ENCODE measurements at regions not wholly inside any gene's neighbourhood (a gene's known extent, or its start where the extent isn't known, plus 50 kb on each side); places are given as distances from the start of the nearest gene placed in this dataset.

- TF ChIP-seq YY1 (IDR thresholded peaks at IDR 0.05; ENCODE audit: insufficient read depth, insufficient read length) (no peak), SUZ12 (IDR thresholded peaks at IDR 0.05; ENCODE audit: extremely low read depth, insufficient read depth, insufficient read length) (no peak), ZNF274 (IDR thresholded peaks at IDR 0.05; ENCODE audit: low read depth, low read length) (no peak)
- Histone ChIP-seq H3K4me1 (ENCODE audit: insufficient read depth, insufficient read length) (peaks cover 3% of the 10 kb centered on the region), H3K4me3 (ENCODE audit: insufficient read length, low read depth) (no peak overlapping the region), H3K9ac (ENCODE audit: insufficient read length, low read depth) (no peak overlapping the region), H3K36me3 (ENCODE audit: insufficient read depth, insufficient read length, low read length) (no peaks in the 10 kb centered on the region), H3K27me3 (ENCODE audit: insufficient read depth, insufficient read length) (no peaks in the 10 kb centered on the region), H3K9me3 (ENCODE audit: insufficient read depth, low read length) (no peaks in the 10 kb centered on the region)
- DNase-seq (ENCODE audit: low read depth, low spot score) = no peak
These were observed 214.1 kb downstream of the BCOR start for GRCh38 chrX:39883666-39884065.

DNA sequence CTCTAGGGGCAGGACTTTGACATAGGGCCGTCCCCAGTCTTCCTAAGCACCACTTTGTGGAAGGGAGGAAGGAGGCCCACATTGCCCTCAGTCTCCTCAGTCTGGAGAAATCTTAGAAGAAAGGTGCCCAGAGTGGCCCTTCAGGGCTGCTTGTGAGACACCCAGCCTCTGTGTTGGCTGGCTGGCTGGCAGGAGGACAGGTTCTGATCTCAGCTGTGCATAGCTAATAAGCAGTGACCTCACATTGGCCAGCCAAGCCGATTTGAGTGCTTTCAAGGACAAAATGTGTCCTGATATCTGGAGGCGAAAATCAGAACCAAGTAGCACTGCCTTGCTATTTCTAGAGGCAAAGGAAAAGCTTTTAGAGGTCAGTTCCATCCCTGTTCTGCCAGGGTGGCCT lies 211.5 kb downstream of the BCOR start:
- Histone ChIP-seq H3K4me1 (ENCODE audit: insufficient read depth, insufficient read length) (no peaks in the 10 kb centered on the region), H3K4me3 (ENCODE audit: insufficient read length, low read depth) (no peak overlapping the region), H3K27me3 (ENCODE audit: insufficient read depth, insufficient read length) (no peaks in the 10 kb centered on the region), H3K9ac (ENCODE audit: insufficient read length, low read depth) (no peak overlapping the region), H3K9me3 (ENCODE audit: insufficient read depth, low read length) (no peaks in the 10 kb centered on the region), H3K36me3 (ENCODE audit: insufficient read depth, insufficient read length, low read length) (no peaks in the 10 kb centered on the region)
- DNase-seq (ENCODE audit: low read depth, low spot score) = no peak
- TF ChIP-seq SUZ12 (IDR thresholded peaks at IDR 0.05; ENCODE audit: extremely low read depth, insufficient read depth, insufficient read length) = no peak
- TF ChIP-seq YY1 (IDR thresholded peaks at IDR 0.05; ENCODE audit: insufficient read depth, insufficient read length) = no peak
- TF ChIP-seq ZNF274 (IDR thresholded peaks at IDR 0.05; ENCODE audit: low read depth, low read length) = no peak

- H3K9ac ChIP-seq (ENCODE audit: insufficient read length, low read depth) = no peak overlapping the region
- no peaks in the 10 kb centered on the region for H3K27me3 ChIP-seq (ENCODE audit: insufficient read depth, insufficient read length)
- no peaks in the 10 kb centered on the region for H3K9me3 ChIP-seq (ENCODE audit: insufficient read depth, low read length)
- no peak for DNase-seq (ENCODE audit: low read depth, low spot score)
- H3K36me3 ChIP-seq (ENCODE audit: insufficient read depth, insufficient read length, low read length) = no peaks in the 10 kb centered on the region
- H3K4me3 ChIP-seq (ENCODE audit: insufficient read length, low read depth) = no peak overlapping the region
- TF ChIP-seq ZNF274 (IDR thresholded peaks at IDR 0.05; ENCODE audit: low read depth, low read length) (no peak), YY1 (IDR thresholded peaks at IDR 0.05; ENCODE audit: insufficient read depth, insufficient read length) (no peak), SUZ12 (IDR thresholded peaks at IDR 0.05; ENCODE audit: extremely low read depth, insufficient read depth, insufficient read length) (no peak)
- H3K4me1 ChIP-seq (ENCODE audit: insufficient read depth, insufficient read length) = no peaks in the 10 kb centered on the region
These were observed 209.0 kb downstream of the BCOR start for GRCh38 chrX:39888730-39889129.

DNA sequence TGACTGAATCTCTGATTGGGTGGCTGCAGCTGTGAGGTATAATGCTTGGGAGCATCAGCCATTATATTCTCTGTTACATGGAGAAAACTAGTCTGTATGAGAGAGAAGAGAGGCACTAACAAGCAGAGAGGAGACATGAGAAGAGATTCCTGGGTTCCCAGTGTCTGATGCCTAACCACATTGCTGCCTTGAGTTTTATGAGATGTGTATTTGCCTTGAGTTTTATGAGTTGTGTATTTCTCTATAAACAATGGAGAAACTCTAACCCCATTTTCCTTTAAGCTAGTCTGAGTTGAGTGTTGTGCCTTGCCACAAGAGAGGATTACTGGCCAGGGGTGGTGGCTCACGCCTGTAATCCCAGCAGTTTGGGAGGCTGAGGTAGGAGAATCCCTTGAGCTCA lies 208.1 kb downstream of the BCOR start:
- H3K36me3 ChIP-seq (ENCODE audit: insufficient read depth, insufficient read length, low read length) = no peaks in the 10 kb centered on the region
- no peaks in the 10 kb centered on the region for H3K27me3 ChIP-seq (ENCODE audit: insufficient read depth, insufficient read length)
- no peaks in the 10 kb centered on the region for H3K9me3 ChIP-seq (ENCODE audit: insufficient read depth, low read length)
- no peak for TF ChIP-seq SUZ12 (IDR thresholded peaks at IDR 0.05; ENCODE audit: extremely low read depth, insufficient read depth, insufficient read length)
- H3K4me1 ChIP-seq (ENCODE audit: insufficient read depth, insufficient read length) = no peaks in the 10 kb centered on the region
- no peak for DNase-seq (ENCODE audit: low read depth, low spot score)
- no peak overlapping the region for H3K4me3 ChIP-seq (ENCODE audit: insufficient read length, low read depth)
- H3K9ac ChIP-seq (ENCODE audit: insufficient read length, low read depth) = no peak overlapping the region

DNA sequence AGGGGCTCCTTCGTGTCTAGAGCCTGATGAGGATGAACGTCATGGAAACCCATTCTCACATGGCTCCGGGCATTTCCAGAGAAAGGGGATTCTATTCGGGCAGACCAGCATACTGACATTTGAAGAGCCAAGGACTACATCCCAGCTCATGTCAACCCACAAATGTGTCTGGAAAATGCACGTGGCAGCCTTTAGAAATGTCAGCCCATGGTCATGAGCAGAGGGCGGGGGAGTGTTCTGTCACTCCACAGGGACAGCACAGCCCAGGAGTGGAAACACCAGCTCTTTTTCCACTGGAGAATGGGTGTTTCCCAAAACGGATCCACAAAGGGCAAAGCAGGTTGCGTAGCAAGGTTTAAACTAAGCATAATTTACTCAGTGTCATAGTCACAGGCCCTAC lies 207.0 kb downstream of the BCOR start:
- Histone ChIP-seq H3K36me3 (ENCODE audit: insufficient read depth, insufficient read length, low read length) (no peaks in the 10 kb centered on the region), H3K4me3 (ENCODE audit: insufficient read length, low read depth) (no peak overlapping the region), H3K4me1 (ENCODE audit: insufficient read depth, insufficient read length) (no peaks in the 10 kb centered on the region), H3K9me3 (ENCODE audit: insufficient read depth, low read length) (no peaks in the 10 kb centered on the region), H3K27me3 (ENCODE audit: insufficient read depth, insufficient read length) (no peaks in the 10 kb centered on the region), H3K9ac (ENCODE audit: insufficient read length, low read depth) (no peak overlapping the region)
- no peak for DNase-seq (ENCODE audit: low read depth, low spot score)
- TF ChIP-seq YY1 (IDR thresholded peaks at IDR 0.05; ENCODE audit: insufficient read depth, insufficient read length) (no peak), ZNF274 (IDR thresholded peaks at IDR 0.05; ENCODE audit: low read depth, low read length) (no peak), SUZ12 (IDR thresholded peaks at IDR 0.05; ENCODE audit: extremely low read depth, insufficient read depth, insufficient read length) (no peak)

DNA sequence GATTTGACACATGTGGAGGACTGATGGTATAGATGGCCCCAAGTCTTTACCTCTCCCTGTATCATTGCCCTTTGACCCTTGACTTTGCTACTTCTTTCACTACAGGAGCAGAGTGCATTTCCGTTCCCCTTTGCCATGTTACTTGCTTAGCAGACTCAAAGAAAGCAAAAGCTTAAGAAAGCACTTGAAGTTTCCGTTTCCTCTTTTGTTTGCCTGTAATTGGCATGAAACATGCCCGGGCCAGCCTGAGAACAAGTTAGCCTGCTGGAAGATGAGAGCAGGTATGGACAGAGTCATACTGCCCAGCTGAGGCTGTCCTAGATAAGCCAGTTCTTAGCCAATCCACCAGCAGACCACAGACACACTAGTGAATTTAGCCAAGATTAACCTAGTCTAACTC lies 206.0 kb downstream of the BCOR start:
- Histone ChIP-seq H3K9ac (ENCODE audit: insufficient read length, low read depth) (no peak overlapping the region), H3K9me3 (ENCODE audit: insufficient read depth, low read length) (no peaks in the 10 kb centered on the region), H3K4me3 (ENCODE audit: insufficient read length, low read depth) (no peak overlapping the region), H3K27me3 (ENCODE audit: insufficient read depth, insufficient read length) (no peaks in the 10 kb centered on the region), H3K4me1 (ENCODE audit: insufficient read depth, insufficient read length) (no peaks in the 10 kb centered on the region), H3K36me3 (ENCODE audit: insufficient read depth, insufficient read length, low read length) (no peaks in the 10 kb centered on the region)
- TF ChIP-seq YY1 (IDR thresholded peaks at IDR 0.05; ENCODE audit: insufficient read depth, insufficient read length) (no peak), SUZ12 (IDR thresholded peaks at IDR 0.05; ENCODE audit: extremely low read depth, insufficient read depth, insufficient read length) (no peak), ZNF274 (IDR thresholded peaks at IDR 0.05; ENCODE audit: low read depth, low read length) (no peak)
- no peak for DNase-seq (ENCODE audit: low read depth, low spot score)

DNA sequence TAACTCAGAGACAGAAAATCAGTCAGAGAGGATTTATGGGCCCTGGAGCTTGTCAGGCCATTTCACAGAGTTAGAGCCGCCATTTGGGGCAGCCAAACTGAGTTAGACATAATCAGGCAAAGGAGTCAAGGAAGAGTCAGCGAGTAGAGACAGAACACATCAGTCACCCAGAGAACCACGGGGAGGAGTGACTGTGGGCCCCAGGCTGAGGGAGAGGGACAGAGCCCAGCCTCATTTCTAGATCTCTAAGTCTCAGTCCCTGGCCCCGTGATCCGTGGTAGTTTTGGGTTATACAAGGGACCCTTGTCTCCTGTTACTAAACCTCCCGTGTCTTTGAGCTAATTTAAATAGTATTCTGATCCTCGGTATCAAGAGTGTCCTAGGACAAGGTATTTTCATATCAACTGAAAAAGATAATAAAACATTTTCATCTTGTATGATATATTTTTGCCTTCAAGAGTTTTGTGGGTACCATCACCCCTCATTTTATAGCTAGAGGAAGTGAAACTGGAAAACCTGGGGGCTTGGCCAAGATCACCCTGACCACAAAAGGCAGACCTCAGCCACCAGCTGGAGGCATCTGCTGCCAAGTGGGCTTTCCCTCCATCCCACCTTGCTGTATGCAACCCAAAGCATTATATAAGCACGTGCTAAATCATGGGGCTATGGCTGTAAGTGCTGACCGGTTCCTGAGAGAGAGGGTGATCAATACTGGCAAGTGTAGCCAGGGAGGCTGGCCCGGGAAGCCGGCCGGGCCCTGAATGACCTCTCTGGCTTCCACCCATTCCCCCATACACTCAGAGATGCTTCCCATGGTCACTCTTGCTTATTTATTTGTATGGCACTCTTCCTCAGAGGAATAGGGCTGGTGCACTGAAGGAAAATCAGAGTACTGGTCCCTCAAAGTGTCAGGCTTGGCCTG lies 204.1 kb downstream of the BCOR start:
- no peaks in the 10 kb centered on the region for H3K36me3 ChIP-seq (ENCODE audit: insufficient read depth, insufficient read length, low read length)
- H3K9me3 ChIP-seq (ENCODE audit: insufficient read depth, low read length) = no peaks in the 10 kb centered on the region
- peaks cover 6% of the 10 kb centered on the region for H3K4me1 ChIP-seq (ENCODE audit: insufficient read depth, insufficient read length)
- H3K27me3 ChIP-seq (ENCODE audit: insufficient read depth, insufficient read length) = peaks cover 2% of the 10 kb centered on the region
- H3K4me3 ChIP-seq (ENCODE audit: insufficient read length, low read depth) = no peak overlapping the region
- TF ChIP-seq SUZ12 (IDR thresholded peaks at IDR 0.05; ENCODE audit: extremely low read depth, insufficient read depth, insufficient read length) (no peak), ZNF274 (IDR thresholded peaks at IDR 0.05; ENCODE audit: low read depth, low read length) (no peak), YY1 (IDR thresholded peaks at IDR 0.05; ENCODE audit: insufficient read depth, insufficient read length) (no peak)
- no peak for DNase-seq (ENCODE audit: low read depth, low spot score)
- H3K9ac ChIP-seq (ENCODE audit: insufficient read length, low read depth) = no peak overlapping the region

Measured in NT2/D1 (cell line).